A673 (cell line): ENCODE measurements at regions not wholly inside any gene's neighbourhood (a gene's known extent, or its start where the extent isn't known, plus 50 kb on each side); places are given as distances from the start of the nearest gene placed in this dataset.
A peak's percentile ranks its signal among the peaks of the same experiment; 100 is the strongest.

Experiments
- BruUV-seq: library from RNA; stranded (reverse); fragments of 400-500 nt; replicated peaks from 2 replicates; lab custom pipeline; 2021; lab: Mats Ljungman, UMichigan
- CTCF ChIA-PET: fragments of 300-600 bp; sonication (Branson Sonifier 250); formaldehyde crosslinking; loops from one replicate; lab custom pipeline; 2022; ENCODE audit warnings: antibody characterized with exemption; lab: Charles Lee
- POLR2A ChIA-PET: fragments of 300-600 bp; sonication (Branson Sonifier 250); formaldehyde crosslinking; loops from one replicate; lab custom pipeline; 2022; ENCODE audit warnings: antibody characterized with exemption; ENCODE audit not compliant: low non-redundant PET; lab: Charles Lee
- DNase-seq: peaks from one replicate; pipeline ENCODE4 v3.0.0-alpha.2; 2015; ENCODE audit warnings: low spot score
- H3K27ac ChIP-seq: fragments of 200-600 bp; sonication (generic); 2 replicates; pipeline ENCODE4 v1.5.1; 2016; ENCODE audit warnings: mixed run types, low read depth, mild to moderate bottlenecking, mixed read lengths, antibody characterized with exemption, low read length; ENCODE audit not compliant: poor library complexity, severe bottlenecking
- H3K27me3 ChIP-seq: fragments of 200-600 bp; sonication (generic); replicated peaks from 2 replicates; pipeline ENCODE4 v1.6.1; 2017; ENCODE audit warnings: mixed run types, low read depth, mild to moderate bottlenecking, mixed read lengths, antibody characterized with exemption, low read length; ENCODE audit not compliant: insufficient read depth, poor library complexity
- H3K36me3 ChIP-seq: fragments of 200-600 bp; sonication (generic); 2 replicates; pipeline ENCODE4 v1.6.1; 2016; ENCODE audit warnings: mixed run types, mild to moderate bottlenecking, mixed read lengths, antibody characterized with exemption, low read length; ENCODE audit not compliant: insufficient read depth, poor library complexity, severe bottlenecking
- H3K4me1 ChIP-seq: fragments of 200-600 bp; sonication (generic); 2 replicates; pipeline ENCODE4 v1.6.1; 2017; ENCODE audit warnings: mixed run types, mild to moderate bottlenecking, mixed read lengths, antibody characterized with exemption, low read length; ENCODE audit not compliant: insufficient read depth, poor library complexity, severe bottlenecking
- H3K4me3 ChIP-seq: fragments of 200-600 bp; sonication (generic); 2 replicates; pipeline ENCODE4 v1.5.1; 2016; ENCODE audit warnings: low read depth, mixed run types, mild to moderate bottlenecking, mixed read lengths, low read length; ENCODE audit not compliant: poor library complexity, severe bottlenecking
- H3K9me3 ChIP-seq: fragments of 200-600 bp; sonication (generic); 2 replicates; pipeline ENCODE4 v1.6.1; 2016; ENCODE audit warnings: mixed run types, low read depth, mild to moderate bottlenecking, mixed read lengths, antibody characterized with exemption, low read length; ENCODE audit not compliant: poor library complexity, severe bottlenecking
- CTCF ChIP-seq: fragments of 300-800, 200-600 bp; sonication (generic); conservative IDR thresholded peaks from 2 replicates; pipeline ENCODE4 v1.5.1; 2017; ENCODE audit warnings: low read depth, mild to moderate bottlenecking, antibody characterized with exemption, low read length, moderate library complexity, mixed read lengths
- EZH2 ChIP-seq: fragments of 200-600 bp; sonication (generic); IDR thresholded peaks from 2 replicates; pipeline ENCODE4 v1.6.1; 2017; ENCODE audit warnings: borderline replicate concordance, low read depth, mild to moderate bottlenecking, mixed read lengths, antibody characterized with exemption, low read length; ENCODE audit not compliant: poor library complexity, severe bottlenecking
- intact Hi-C: fragments of 100-400 bp; cut with micrococcal nuclease; formaldehyde crosslinking; loops from one replicate; pipeline ENCODE4 v1.10.0; 2022; ENCODE audit not compliant: unreplicated experiment

- BruUV-seq = no TSS peak
- CTCF ChIA-PET = no interaction called here
- no peaks in the 10 kb centered on the region for H3K9me3 ChIP-seq
These were observed 51.8 kb upstream of the FREM2 start for GRCh38 chr13:38635030-38635429.

GRCh38 chr13:38636073-38636472 is 50.8 kb upstream of the FREM2 start:
- H3K27me3 ChIP-seq = no peaks in the 10 kb centered on the region
- H3K4me3 ChIP-seq = no peak overlapping the region
- no TSS peak for BruUV-seq
- no peak overlapping the region for H3K27ac ChIP-seq
- H3K9me3 ChIP-seq = no peaks in the 10 kb centered on the region
- H3K36me3 ChIP-seq = no peaks in the 10 kb centered on the region
- intact Hi-C loops = no loop called here
- TF ChIP-seq EZH2 (no peak), CTCF (no peak)
- ChIA-PET CTCF (no interaction called here), POLR2A (no interaction called here)
- DNase-seq = no peak
- H3K4me1 ChIP-seq = no peaks in the 10 kb centered on the region

More at GRCh38 chr13:38635030-38635429, 51.8 kb upstream of the FREM2 start:
- DNase-seq = no peak
- peaks cover 7% of the 10 kb centered on the region for H3K4me1 ChIP-seq
- intact Hi-C loops = no loop called here
- no peak overlapping the region for H3K27ac ChIP-seq
- POLR2A ChIA-PET = no interaction called here
- H3K27me3 ChIP-seq = no peaks in the 10 kb centered on the region
- 0 out of 2 replicates have a peak, but pooled peaks have one; percentile 20 for TF ChIP-seq CTCF
- no peak for TF ChIP-seq EZH2
- H3K36me3 ChIP-seq = no peaks in the 10 kb centered on the region
- no peak overlapping the region for H3K4me3 ChIP-seq

GRCh38 chr13:38636761-38637160 is 50.1 kb upstream of the FREM2 start:
- TF ChIP-seq EZH2 (no peak), CTCF (no peak)
- Histone ChIP-seq H3K36me3 (no peaks in the 10 kb centered on the region), H3K9me3 (no peaks in the 10 kb centered on the region), H3K27me3 (no peaks in the 10 kb centered on the region), H3K4me3 (no peak overlapping the region), H3K27ac (no peak overlapping the region), H3K4me1 (no peaks in the 10 kb centered on the region)
- no peak for DNase-seq
- CTCF ChIA-PET = no interaction called here
- no TSS peak for BruUV-seq
- intact Hi-C loops = no loop called here
- POLR2A ChIA-PET = no interaction called here
